Panc1 (cell line): ENCODE measurements at regions not wholly inside any gene's neighbourhood (a gene's known extent, or its start where the extent isn't known, plus 50 kb on each side); places are given as distances from the start of the nearest gene placed in this dataset.

Source experiments
- POLR2AphosphoS5 ChIP-seq: IDR thresholded peaks from 2 replicates; pipeline ENCODE4 v1.6.1; 2012; ENCODE audit warnings: mild to moderate bottlenecking, low read depth, low read length, moderate library complexity
- TF ChIP-seq, protein P1 (sequence below): fragments of 450-650 bp; IDR thresholded peaks from 2 replicates; pipeline ENCODE4 v1.5.1; 2017; ENCODE audit warnings: mild to moderate bottlenecking
- TF ChIP-seq, protein P2 (sequence below), 2 experiments: IDR thresholded peaks; 2 replicates each; pipeline ENCODE4 v1.6.1; 2011 to 2012; ENCODE audit warnings: low read depth in 2 of 2, control low read depth in 1 of 2, low read length in 1 of 2, mild to moderate bottlenecking in 1 of 2, moderate library complexity in 1 of 2; ENCODE audit not compliant: insufficient read depth in 1 of 2

DNA sequence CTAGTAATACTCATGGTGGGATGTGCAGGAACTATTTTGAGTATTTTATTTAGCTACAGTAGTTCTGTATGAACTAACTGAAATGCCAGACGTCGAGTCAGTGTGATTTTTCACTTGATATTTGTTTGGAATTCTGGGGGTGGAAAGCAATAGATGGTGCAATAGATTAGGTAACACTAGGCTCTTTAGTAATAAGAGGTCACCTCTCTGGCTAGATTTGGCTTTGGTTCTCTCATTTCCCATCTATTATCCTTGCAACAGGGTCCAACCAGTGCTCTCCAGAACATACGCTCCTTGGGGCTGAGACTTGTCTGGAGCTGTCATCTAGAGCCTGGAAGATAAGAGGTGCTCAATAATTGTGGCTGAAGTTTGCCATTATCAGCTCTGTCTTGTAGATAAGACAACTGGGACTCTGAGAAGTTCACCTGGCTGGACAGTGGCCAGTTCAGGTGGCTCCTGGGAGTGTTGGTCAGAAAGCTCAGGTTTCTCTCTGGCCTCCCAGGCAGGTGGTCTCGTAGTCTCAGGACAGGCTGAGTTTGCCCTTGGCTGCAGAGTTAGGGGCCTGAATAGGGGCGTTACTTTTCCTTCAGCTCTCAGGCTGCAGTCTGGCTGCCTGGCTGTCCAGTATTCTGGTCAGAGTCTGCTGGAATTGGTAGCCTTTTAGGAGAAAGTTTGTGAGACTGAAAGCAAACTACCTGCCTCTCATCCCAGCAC is 277.5 kb upstream of the RGMA start:
- TF ChIP-seq POLR2AphosphoS5 = no peak
- TF ChIP-seq, protein P1, sequence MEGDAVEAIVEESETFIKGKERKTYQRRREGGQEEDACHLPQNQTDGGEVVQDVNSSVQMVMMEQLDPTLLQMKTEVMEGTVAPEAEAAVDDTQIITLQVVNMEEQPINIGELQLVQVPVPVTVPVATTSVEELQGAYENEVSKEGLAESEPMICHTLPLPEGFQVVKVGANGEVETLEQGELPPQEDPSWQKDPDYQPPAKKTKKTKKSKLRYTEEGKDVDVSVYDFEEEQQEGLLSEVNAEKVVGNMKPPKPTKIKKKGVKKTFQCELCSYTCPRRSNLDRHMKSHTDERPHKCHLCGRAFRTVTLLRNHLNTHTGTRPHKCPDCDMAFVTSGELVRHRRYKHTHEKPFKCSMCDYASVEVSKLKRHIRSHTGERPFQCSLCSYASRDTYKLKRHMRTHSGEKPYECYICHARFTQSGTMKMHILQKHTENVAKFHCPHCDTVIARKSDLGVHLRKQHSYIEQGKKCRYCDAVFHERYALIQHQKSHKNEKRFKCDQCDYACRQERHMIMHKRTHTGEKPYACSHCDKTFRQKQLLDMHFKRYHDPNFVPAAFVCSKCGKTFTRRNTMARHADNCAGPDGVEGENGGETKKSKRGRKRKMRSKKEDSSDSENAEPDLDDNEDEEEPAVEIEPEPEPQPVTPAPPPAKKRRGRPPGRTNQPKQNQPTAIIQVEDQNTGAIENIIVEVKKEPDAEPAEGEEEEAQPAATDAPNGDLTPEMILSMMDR = no peak
- TF ChIP-seq, protein P2, sequence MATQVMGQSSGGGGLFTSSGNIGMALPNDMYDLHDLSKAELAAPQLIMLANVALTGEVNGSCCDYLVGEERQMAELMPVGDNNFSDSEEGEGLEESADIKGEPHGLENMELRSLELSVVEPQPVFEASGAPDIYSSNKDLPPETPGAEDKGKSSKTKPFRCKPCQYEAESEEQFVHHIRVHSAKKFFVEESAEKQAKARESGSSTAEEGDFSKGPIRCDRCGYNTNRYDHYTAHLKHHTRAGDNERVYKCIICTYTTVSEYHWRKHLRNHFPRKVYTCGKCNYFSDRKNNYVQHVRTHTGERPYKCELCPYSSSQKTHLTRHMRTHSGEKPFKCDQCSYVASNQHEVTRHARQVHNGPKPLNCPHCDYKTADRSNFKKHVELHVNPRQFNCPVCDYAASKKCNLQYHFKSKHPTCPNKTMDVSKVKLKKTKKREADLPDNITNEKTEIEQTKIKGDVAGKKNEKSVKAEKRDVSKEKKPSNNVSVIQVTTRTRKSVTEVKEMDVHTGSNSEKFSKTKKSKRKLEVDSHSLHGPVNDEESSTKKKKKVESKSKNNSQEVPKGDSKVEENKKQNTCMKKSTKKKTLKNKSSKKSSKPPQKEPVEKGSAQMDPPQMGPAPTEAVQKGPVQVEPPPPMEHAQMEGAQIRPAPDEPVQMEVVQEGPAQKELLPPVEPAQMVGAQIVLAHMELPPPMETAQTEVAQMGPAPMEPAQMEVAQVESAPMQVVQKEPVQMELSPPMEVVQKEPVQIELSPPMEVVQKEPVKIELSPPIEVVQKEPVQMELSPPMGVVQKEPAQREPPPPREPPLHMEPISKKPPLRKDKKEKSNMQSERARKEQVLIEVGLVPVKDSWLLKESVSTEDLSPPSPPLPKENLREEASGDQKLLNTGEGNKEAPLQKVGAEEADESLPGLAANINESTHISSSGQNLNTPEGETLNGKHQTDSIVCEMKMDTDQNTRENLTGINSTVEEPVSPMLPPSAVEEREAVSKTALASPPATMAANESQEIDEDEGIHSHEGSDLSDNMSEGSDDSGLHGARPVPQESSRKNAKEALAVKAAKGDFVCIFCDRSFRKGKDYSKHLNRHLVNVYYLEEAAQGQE (IDR thresholded peaks at IDR 0.05; ENCODE audit: insufficient read depth in 1 of 2, low read depth in 2 of 2, low read length in 1 of 2) = no peak
